ENCODE measurements at regions not wholly inside any gene's neighbourhood (a gene's known extent, or its start where the extent isn't known, plus 50 kb on each side); places are given as distances from the start of the nearest gene placed in this dataset.

DNA sequence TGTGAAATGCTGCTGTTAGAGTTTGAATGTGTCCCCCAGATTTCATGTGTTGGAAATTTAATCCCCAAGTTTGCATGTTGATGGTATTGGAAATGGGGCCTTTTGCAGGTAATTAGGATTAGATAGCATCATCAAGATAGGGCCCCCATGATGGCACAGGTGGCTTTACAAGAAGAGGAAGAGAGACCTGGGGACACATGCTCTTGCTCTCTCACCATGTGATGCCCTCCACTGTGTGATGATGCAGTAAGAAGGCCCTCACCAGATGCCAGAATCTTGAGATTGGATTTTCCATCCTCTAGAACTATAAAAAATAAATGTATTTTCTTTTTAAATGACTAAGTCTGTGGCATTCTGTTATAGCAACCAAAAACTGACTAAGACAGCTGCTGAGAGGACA is 57.0 kb upstream of the NEK7 start:
- no peaks in the 10 kb centered on the region for H4K20me1 ChIP-seq (ENCODE audit: insufficient read depth)
- no peak overlapping the region for H3K4me3 ChIP-seq (ENCODE audit: low read length)
- no peaks in the 10 kb centered on the region for H3F3A ChIP-seq (ENCODE audit: insufficient read depth, low read length, poor library complexity, severe bottlenecking)
- H3K27me3 ChIP-seq (ENCODE audit: insufficient read depth, low read depth, low read length): no peaks in the 10 kb centered on the region
- H3K9me2 ChIP-seq (ENCODE audit: insufficient read depth, low read length): no peaks in the 10 kb centered on the region
- H3K27ac ChIP-seq (ENCODE audit: low read length): no peak overlapping the region
- H3K9me3 ChIP-seq (ENCODE audit: low read length): no peaks in the 10 kb centered on the region
- H3K4me2 ChIP-seq (ENCODE audit: low read length): no peak overlapping the region
- H2AFZ ChIP-seq (ENCODE audit: low read depth, low read length): no peak overlapping the region
- TF ChIP-seq, protein P1, sequence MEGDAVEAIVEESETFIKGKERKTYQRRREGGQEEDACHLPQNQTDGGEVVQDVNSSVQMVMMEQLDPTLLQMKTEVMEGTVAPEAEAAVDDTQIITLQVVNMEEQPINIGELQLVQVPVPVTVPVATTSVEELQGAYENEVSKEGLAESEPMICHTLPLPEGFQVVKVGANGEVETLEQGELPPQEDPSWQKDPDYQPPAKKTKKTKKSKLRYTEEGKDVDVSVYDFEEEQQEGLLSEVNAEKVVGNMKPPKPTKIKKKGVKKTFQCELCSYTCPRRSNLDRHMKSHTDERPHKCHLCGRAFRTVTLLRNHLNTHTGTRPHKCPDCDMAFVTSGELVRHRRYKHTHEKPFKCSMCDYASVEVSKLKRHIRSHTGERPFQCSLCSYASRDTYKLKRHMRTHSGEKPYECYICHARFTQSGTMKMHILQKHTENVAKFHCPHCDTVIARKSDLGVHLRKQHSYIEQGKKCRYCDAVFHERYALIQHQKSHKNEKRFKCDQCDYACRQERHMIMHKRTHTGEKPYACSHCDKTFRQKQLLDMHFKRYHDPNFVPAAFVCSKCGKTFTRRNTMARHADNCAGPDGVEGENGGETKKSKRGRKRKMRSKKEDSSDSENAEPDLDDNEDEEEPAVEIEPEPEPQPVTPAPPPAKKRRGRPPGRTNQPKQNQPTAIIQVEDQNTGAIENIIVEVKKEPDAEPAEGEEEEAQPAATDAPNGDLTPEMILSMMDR (IDR thresholded peaks at IDR 0.05; ENCODE audit: poor library complexity, severe bottlenecking): no peak
- TF ChIP-seq SMC3 (conservative IDR thresholded peaks at IDR 0.05; ENCODE audit: poor library complexity): no peak
- no peak for TF ChIP-seq POLR2AphosphoS5 (IDR thresholded peaks at IDR 0.05)
- TF ChIP-seq TAF1 (IDR thresholded peaks at IDR 0.05; ENCODE audit: low read depth): no peak
- TF ChIP-seq, protein P2, sequence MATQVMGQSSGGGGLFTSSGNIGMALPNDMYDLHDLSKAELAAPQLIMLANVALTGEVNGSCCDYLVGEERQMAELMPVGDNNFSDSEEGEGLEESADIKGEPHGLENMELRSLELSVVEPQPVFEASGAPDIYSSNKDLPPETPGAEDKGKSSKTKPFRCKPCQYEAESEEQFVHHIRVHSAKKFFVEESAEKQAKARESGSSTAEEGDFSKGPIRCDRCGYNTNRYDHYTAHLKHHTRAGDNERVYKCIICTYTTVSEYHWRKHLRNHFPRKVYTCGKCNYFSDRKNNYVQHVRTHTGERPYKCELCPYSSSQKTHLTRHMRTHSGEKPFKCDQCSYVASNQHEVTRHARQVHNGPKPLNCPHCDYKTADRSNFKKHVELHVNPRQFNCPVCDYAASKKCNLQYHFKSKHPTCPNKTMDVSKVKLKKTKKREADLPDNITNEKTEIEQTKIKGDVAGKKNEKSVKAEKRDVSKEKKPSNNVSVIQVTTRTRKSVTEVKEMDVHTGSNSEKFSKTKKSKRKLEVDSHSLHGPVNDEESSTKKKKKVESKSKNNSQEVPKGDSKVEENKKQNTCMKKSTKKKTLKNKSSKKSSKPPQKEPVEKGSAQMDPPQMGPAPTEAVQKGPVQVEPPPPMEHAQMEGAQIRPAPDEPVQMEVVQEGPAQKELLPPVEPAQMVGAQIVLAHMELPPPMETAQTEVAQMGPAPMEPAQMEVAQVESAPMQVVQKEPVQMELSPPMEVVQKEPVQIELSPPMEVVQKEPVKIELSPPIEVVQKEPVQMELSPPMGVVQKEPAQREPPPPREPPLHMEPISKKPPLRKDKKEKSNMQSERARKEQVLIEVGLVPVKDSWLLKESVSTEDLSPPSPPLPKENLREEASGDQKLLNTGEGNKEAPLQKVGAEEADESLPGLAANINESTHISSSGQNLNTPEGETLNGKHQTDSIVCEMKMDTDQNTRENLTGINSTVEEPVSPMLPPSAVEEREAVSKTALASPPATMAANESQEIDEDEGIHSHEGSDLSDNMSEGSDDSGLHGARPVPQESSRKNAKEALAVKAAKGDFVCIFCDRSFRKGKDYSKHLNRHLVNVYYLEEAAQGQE (IDR thresholded peaks at IDR 0.05; ENCODE audit: borderline replicate concordance): no peak
- no peak for TF ChIP-seq EP300 (conservative IDR thresholded peaks at IDR 0.05; ENCODE audit: poor library complexity, severe bottlenecking)
- no peak for TF ChIP-seq EZH2 (IDR thresholded peaks at IDR 0.05; ENCODE audit: borderline replicate concordance, insufficient read depth, low read length, poor library complexity, severe bottlenecking)
- no peak for TF ChIP-seq MXI1 (conservative IDR thresholded peaks at IDR 0.05; ENCODE audit: poor library complexity, severe bottlenecking)
- no peak for TF ChIP-seq RAD21 (conservative IDR thresholded peaks at IDR 0.05)
- no peaks in the 10 kb centered on the region for H3K36me3 ChIP-seq (ENCODE audit: insufficient read depth, low read length)
- H3K79me2 ChIP-seq (replicated peaks; ENCODE audit: insufficient read depth, low read length): no peaks in the 10 kb centered on the region
- H3K9ac ChIP-seq (ENCODE audit: low read length): no peak overlapping the region

DNA sequence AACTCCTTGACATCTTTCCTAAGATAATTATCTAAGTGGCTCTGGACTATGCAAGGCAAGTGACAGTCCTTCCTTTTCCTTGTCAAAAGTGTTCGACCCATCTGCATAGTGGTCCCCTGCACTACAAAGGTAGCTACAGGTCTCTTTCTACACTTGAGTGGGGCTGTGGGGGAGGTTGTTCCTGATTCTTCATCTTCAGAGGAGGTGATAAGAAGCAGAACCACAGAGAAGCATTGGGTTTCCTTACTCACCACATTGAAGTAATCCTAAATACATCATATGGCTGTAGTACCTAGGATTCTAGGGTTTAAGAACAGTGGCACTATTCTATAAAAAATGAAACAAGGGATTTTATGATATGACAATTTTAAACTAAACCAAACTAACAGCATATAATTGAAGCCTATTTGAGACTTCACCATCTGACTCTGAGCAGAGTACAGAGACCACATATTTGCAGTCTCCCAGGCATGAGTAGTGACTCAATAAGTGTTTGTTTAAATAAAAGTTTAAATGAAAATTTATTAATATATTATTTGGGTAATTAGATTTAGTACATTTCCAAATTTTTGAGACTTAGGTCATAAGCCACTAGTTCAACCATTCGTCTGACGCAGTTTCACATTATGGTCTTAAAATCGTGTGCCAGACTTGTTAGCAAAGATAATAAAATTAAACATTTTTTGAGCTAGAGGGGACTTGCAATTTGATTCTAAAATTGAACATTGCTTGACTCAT is 54.9 kb upstream of the NEK7 start:
- Histone ChIP-seq H3K9ac (ENCODE audit: low read length) (no peak overlapping the region), H3K9me3 (ENCODE audit: low read length) (no peaks in the 10 kb centered on the region), H3K36me3 (ENCODE audit: insufficient read depth, low read length) (no peaks in the 10 kb centered on the region), H3F3A (ENCODE audit: insufficient read depth, low read length, poor library complexity, severe bottlenecking) (no peaks in the 10 kb centered on the region), H3K4me3 (ENCODE audit: low read length) (no peak overlapping the region), H3K79me2 (replicated peaks; ENCODE audit: insufficient read depth, low read length) (no peaks in the 10 kb centered on the region), H3K4me2 (ENCODE audit: low read length) (no peak overlapping the region), H3K27me3 (ENCODE audit: insufficient read depth, low read depth, low read length) (no peaks in the 10 kb centered on the region), H2AFZ (ENCODE audit: low read depth, low read length) (no peak overlapping the region), H4K20me1 (ENCODE audit: insufficient read depth) (no peaks in the 10 kb centered on the region), H3K27ac (ENCODE audit: low read length) (no peak overlapping the region), H3K9me2 (ENCODE audit: insufficient read depth, low read length) (no peaks in the 10 kb centered on the region)
- TF ChIP-seq TAF1 (IDR thresholded peaks at IDR 0.05; ENCODE audit: low read depth): no peak
- TF ChIP-seq, protein P1 (IDR thresholded peaks at IDR 0.05; ENCODE audit: poor library complexity, severe bottlenecking): no peak
- TF ChIP-seq EZH2 (IDR thresholded peaks at IDR 0.05; ENCODE audit: borderline replicate concordance, insufficient read depth, low read length, poor library complexity, severe bottlenecking): no peak
- no peak for TF ChIP-seq POLR2AphosphoS5 (IDR thresholded peaks at IDR 0.05)
- TF ChIP-seq SMC3 (conservative IDR thresholded peaks at IDR 0.05; ENCODE audit: poor library complexity): no peak
- no peak for TF ChIP-seq RAD21 (conservative IDR thresholded peaks at IDR 0.05)
- TF ChIP-seq, protein P2 (IDR thresholded peaks at IDR 0.05; ENCODE audit: borderline replicate concordance): no peak
- TF ChIP-seq MXI1 (conservative IDR thresholded peaks at IDR 0.05; ENCODE audit: poor library complexity, severe bottlenecking): no peak
- TF ChIP-seq EP300 (conservative IDR thresholded peaks at IDR 0.05; ENCODE audit: poor library complexity, severe bottlenecking): no peak
